Fibroblast of the aortic adventitia (primary cell): ENCODE measurements at regions not wholly inside any gene's neighbourhood (a gene's known extent, or its start where the extent isn't known, plus 50 kb on each side); places are given as distances from the start of the nearest gene placed in this dataset.

ENCODE experiments used
- DNase-seq: peaks from one replicate; pipeline ENCODE4 v3.0.0-alpha.2; 2010; ENCODE audit warnings: low read depth
- H3K4me3 ChIP-seq: 2 replicates; pipeline ENCODE4 v1.5.1; 2011; ENCODE audit warnings: low read depth, mild to moderate bottlenecking, control low read depth, low read length, moderate library complexity
- CTCF ChIP-seq: IDR thresholded peaks from 2 replicates; pipeline ENCODE4 v1.5.1; 2011; ENCODE audit warnings: mild to moderate bottlenecking, low read length, control low read depth, inconsistent platforms; ENCODE audit not compliant: insufficient read depth

DNA sequence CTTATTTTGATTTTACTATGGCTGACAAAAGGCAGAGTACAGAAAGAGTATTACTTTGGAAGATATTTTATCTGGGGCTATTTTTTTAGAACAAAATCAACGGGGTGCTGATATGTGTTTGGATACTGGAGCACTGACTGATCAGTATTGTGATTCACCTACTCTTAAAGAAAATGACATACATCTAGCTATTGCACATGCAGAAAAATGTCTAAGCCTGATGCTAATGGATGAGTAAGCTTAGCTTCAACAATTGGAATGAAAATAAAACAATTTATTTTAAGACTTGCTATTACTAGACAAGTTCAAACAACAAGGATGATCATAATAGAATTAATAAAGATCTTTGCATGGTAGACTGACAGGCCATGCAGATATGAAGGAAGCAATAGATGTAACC is 262.0 kb downstream of the PPP1R2C start:
- TF ChIP-seq CTCF: no peak
- H3K4me3 ChIP-seq: no peak overlapping the region
- no peak for DNase-seq

DNA sequence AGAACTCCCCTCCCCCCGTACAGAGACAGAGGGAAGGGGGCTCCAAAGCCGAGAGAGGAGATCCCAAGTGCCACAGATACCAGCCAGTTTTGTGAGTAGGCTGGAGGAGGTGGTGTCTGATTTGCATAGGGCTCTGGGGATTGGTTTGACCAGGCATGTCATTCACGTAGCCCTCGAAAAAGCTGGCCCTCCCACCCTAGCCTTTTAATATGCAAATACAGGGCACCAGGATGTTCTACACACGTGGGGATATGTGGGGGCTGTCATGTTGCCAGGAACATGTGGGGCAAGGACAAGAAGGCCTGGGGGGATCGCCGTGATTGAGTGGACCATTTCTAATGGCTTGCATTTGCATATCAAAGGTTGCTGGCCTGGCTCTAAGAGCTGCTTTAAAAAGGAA is 272.9 kb downstream of the PPP1R2C start:
- TF ChIP-seq CTCF: no peak
- H3K4me3 ChIP-seq: no peak overlapping the region
- no peak for DNase-seq

- H3K4me3 ChIP-seq: no peak overlapping the region
- DNase-seq: no peak
- no peak for TF ChIP-seq CTCF
Measured at GRCh38 chrX:42499620-42500019, 278.3 kb downstream of the PPP1R2C start.

DNA sequence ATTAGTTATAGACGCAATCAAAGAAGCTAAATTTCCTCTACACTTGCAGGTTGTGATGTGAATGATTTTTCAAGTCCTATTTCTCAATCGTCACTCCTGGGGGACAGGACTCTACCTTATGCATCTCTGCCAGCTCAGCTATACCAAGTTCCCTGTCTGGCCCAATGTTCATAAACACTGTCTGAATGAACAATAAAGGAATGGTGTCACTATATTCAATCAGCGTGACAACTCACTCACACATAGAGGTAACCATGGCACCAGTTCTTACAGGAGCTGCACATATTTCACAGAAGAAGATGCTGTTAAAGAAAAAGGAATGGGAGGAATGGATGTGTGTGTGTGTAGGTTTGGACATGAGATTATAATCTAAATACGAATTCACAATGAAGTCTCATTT is 280.6 kb downstream of the PPP1R2C start:
- no peak for DNase-seq
- no peak for TF ChIP-seq CTCF
- no peak overlapping the region for H3K4me3 ChIP-seq

- no peak overlapping the region for H3K4me3 ChIP-seq
- TF ChIP-seq CTCF: no peak
- no peak for DNase-seq
Measured at GRCh38 chrX:42496239-42496638, 281.7 kb downstream of the PPP1R2C start.

- no peak overlapping the region for H3K4me3 ChIP-seq
- no peak for DNase-seq
- TF ChIP-seq CTCF: no peak
Measured at GRCh38 chrX:42495139-42495538, 282.8 kb downstream of the PPP1R2C start.

DNA sequence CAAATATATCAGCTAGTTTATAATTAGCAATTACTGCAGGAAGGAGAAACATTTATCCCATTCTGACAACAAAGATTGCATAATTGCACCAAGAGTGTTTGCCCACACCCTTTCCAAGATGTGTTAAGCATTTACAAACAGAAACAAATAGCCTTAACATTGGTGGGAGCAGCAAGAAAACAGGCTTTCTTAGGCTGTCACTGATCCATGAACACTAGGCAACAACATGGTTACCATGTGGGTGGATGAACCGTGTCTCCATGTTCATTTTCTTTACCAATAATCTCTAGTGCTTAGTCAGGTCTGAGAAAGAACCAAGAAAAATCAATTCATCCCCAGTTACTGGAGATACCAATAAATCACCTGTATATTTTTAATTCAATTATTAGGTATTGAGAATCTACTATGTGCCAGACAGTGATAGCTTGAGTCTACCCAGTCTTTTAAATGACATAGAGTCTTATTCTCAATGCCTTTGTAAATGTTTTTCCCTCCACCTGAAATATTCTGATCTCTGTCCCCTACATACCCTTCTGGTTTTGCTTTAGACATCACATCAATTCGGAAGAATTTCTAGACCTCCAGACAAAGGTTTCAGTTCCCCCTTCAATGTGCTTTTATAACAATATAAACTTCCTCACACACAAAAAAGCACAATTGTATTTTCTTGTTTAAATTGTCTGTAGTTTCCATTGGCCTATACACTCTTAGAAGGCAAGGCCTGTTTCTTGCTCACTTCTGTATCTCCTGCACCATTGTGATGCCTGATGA is 286.6 kb downstream of the PPP1R2C start:
- no peak for TF ChIP-seq CTCF
- H3K4me3 ChIP-seq: no peak overlapping the region
- no peak for DNase-seq
